ENCODE measurements at regions not wholly inside any gene's neighbourhood (a gene's known extent, or its start where the extent isn't known, plus 50 kb on each side); places are given as distances from the start of the nearest gene placed in this dataset.

GRCh38 chr22:48979482-48979881 lies 848.2 kb downstream of the BRD1 start:
- DNase-seq = no peak

- DNase-seq = no peak
These were observed 850.8 kb downstream of the BRD1 start for GRCh38 chr22:48976556-48977535.

GRCh38 chr22:48975886-48976285 lies 851.8 kb downstream of the BRD1 start:
- no peak for DNase-seq

- no peak for DNase-seq
These were observed 852.3 kb downstream of the BRD1 start for GRCh38 chr22:48975316-48975741.

- no peak for DNase-seq
These were observed 853.0 kb downstream of the BRD1 start for GRCh38 chr22:48974443-48975315.

GRCh38 chr22:48973694-48974041 lies 854.0 kb downstream of the BRD1 start:
- DNase-seq = no peak

GRCh38 chr22:48972979-48973693 lies 854.5 kb downstream of the BRD1 start:
- no peak for DNase-seq

- no peak for DNase-seq
These were observed 859.3 kb downstream of the BRD1 start for GRCh38 chr22:48968201-48968959.

- no peak for DNase-seq
These were observed 864.3 kb downstream of the BRD1 start for GRCh38 chr22:48963405-48963804.

- no peak for DNase-seq
These were observed 866.0 kb downstream of the BRD1 start for GRCh38 chr22:48961705-48962104.

- DNase-seq = no peak
These were observed 866.6 kb downstream of the BRD1 start for GRCh38 chr22:48960980-48961660.

GRCh38 chr22:48960576-48960975 lies 867.1 kb downstream of the BRD1 start:
- no peak for DNase-seq

- no peak for DNase-seq
These were observed 868.2 kb downstream of the BRD1 start for GRCh38 chr22:48959496-48959895.

- DNase-seq = no peak
These were observed 869.7 kb downstream of the BRD1 start for GRCh38 chr22:48957987-48958321.

GRCh38 chr22:48957311-48957986 lies 870.2 kb downstream of the BRD1 start:
- no peak for DNase-seq

GRCh38 chr22:48955351-48956311 lies 872.0 kb downstream of the BRD1 start:
- no peak for DNase-seq

GRCh38 chr22:48954781-48955311 lies 872.8 kb downstream of the BRD1 start:
- no peak for DNase-seq

GRCh38 chr22:48953830-48954229 lies 873.8 kb downstream of the BRD1 start:
- no peak for DNase-seq

GRCh38 chr22:48953103-48953720 lies 874.5 kb downstream of the BRD1 start:
- DNase-seq = no peak
